PC-9 (cell line): ENCODE measurements at regions not wholly inside any gene's neighbourhood (a gene's known extent, or its start where the extent isn't known, plus 50 kb on each side); places are given as distances from the start of the nearest gene placed in this dataset.

ENCODE experiments used
- CTCF ChIP-seq: fragments of 200-600 bp; sonication (generic); conservative IDR thresholded peaks from 2 replicates; pipeline ENCODE4 v1.6.1; 2017; ENCODE audit warnings: mixed run types, antibody characterized with exemption, mild to moderate bottlenecking, moderate library complexity
- EZH2 ChIP-seq: fragments of 200-600 bp; sonication (generic); IDR thresholded peaks from 2 replicates; pipeline ENCODE4 v1.8.0; 2017; ENCODE audit warnings: antibody characterized with exemption, low read depth

GRCh38 chr15:39517122-39517855 is 63.6 kb upstream of the THBS1 start:
- TF ChIP-seq CTCF = no peak
- TF ChIP-seq EZH2 = no peak
